Bronchial epithelial cell (primary cell): ENCODE measurements at regions not wholly inside any gene's neighbourhood (a gene's known extent, or its start where the extent isn't known, plus 50 kb on each side); places are given as distances from the start of the nearest gene placed in this dataset.

Experiments used
- DNase-seq: peaks from one replicate; pipeline ENCODE4 v3.0.0-alpha.2; 2010; ENCODE audit warnings: low read depth
- FAIRE-seq: peaks from 2 replicates; lab custom pipeline; 2011; peaks lifted over from hg19 to GRCh38; lab: Jason Lieb, UNC
- H3K27me3 ChIP-seq: 2 replicates; pipeline ENCODE4 v1.5.1; 2011; ENCODE audit warnings: low read length; ENCODE audit not compliant: control insufficient read depth, insufficient read depth
- H3K36me3 ChIP-seq: 2 replicates; pipeline ENCODE4 v1.5.1; 2011; ENCODE audit warnings: low read length; ENCODE audit not compliant: control insufficient read depth, insufficient read depth
- H3K4me3 ChIP-seq: 2 replicates; pipeline ENCODE4 v1.5.1; 2011; ENCODE audit warnings: mild to moderate bottlenecking, low read depth, low read length, control low read depth
- TF ChIP-seq, protein P1 (sequence below): IDR thresholded peaks from 2 replicates; pipeline ENCODE4 v1.5.1; 2011; ENCODE audit warnings: mild to moderate bottlenecking, moderate library complexity, low read length, control low read depth, inconsistent platforms; ENCODE audit not compliant: insufficient read depth, severe bottlenecking

DNA sequence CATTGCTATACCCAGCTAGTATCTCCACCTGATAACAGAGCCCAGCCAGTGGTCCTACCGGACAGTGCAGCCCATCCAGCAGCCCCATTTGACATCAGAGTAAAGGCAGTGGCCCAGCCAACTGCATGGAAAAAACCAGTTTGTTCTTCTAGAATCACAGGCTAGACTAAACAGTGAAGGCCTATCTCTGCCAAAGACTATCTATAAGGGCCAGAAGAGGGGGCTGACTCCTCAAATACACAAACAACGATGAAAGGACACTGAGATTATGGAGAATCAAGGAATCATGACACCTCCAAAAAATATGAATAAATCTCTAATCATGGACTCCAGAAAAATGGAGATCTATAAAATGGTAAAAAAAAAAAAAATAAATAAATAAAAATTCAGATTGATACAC, 546.4 kb upstream of the HTR2C start:
- DNase-seq (no peak), FAIRE-seq (no peak)
- TF ChIP-seq, protein P1, sequence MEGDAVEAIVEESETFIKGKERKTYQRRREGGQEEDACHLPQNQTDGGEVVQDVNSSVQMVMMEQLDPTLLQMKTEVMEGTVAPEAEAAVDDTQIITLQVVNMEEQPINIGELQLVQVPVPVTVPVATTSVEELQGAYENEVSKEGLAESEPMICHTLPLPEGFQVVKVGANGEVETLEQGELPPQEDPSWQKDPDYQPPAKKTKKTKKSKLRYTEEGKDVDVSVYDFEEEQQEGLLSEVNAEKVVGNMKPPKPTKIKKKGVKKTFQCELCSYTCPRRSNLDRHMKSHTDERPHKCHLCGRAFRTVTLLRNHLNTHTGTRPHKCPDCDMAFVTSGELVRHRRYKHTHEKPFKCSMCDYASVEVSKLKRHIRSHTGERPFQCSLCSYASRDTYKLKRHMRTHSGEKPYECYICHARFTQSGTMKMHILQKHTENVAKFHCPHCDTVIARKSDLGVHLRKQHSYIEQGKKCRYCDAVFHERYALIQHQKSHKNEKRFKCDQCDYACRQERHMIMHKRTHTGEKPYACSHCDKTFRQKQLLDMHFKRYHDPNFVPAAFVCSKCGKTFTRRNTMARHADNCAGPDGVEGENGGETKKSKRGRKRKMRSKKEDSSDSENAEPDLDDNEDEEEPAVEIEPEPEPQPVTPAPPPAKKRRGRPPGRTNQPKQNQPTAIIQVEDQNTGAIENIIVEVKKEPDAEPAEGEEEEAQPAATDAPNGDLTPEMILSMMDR: no peak
- no peaks in the 10 kb centered on the region for H3K36me3 ChIP-seq
- H3K27me3 ChIP-seq: no peaks in the 10 kb centered on the region
- H3K4me3 ChIP-seq: no peak overlapping the region

DNA sequence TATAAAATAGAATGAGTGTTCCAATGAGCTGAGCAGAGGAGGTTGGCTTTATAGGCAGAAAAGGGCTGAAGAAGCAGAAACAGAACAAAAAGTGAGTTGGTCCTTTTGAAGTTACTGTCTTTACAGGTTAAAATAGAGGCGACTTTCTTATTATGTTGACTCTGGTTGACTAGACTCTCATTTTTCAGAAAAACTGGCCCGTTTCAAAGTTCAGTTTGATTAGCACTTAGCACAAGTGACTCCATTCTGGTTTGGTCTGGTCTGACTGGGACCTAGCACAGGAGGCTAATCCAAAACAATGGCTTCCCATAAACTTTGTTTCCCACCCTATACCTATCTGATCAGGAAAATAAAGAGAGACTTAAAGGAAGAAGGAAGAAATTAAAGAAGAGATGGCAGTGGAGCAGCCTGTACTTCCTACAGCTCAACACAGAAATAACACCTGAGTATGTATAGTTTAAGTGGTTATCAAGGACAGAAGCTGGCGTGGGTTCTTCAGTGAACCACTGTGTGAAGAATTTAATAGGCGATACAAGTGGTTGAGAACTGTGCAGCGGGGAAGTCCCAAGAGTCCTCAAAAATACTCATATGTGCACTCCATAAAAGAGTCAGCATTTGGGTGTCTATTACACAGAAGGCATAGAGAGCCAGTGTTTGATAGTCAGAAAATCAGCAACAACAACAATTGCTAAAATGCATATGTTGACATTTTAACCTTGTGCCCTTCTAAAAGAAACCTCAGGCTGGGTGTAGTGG, 554.8 kb upstream of the HTR2C start:
- no peak for DNase-seq
- TF ChIP-seq, protein P1: no peak
- H3K4me3 ChIP-seq: no peak overlapping the region
- H3K36me3 ChIP-seq: no peaks in the 10 kb centered on the region
- FAIRE-seq: no peak
- H3K27me3 ChIP-seq: no peaks in the 10 kb centered on the region

DNA sequence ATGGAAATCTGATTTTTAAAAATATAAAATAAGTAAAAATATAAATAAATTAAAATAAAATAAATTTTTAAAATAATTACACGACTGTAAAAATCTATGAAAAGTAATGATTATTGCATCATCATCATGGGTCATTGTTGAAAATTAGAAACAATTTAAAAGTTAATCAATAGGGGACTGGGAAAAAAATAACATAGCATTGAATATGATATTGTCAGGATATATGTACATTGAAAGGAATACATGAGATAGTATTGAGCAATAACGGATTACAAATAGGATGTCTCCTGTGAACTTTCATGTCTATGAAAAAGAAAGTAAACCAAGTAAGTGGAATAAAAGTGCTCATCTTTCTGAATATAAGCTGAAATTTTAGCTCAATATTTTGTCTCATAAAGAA, 566.8 kb upstream of the HTR2C start:
- TF ChIP-seq, protein P1: no peak
- no peaks in the 10 kb centered on the region for H3K27me3 ChIP-seq
- no peak overlapping the region for H3K4me3 ChIP-seq
- no peak for DNase-seq
- H3K36me3 ChIP-seq: no peaks in the 10 kb centered on the region
- FAIRE-seq: no peak

DNA sequence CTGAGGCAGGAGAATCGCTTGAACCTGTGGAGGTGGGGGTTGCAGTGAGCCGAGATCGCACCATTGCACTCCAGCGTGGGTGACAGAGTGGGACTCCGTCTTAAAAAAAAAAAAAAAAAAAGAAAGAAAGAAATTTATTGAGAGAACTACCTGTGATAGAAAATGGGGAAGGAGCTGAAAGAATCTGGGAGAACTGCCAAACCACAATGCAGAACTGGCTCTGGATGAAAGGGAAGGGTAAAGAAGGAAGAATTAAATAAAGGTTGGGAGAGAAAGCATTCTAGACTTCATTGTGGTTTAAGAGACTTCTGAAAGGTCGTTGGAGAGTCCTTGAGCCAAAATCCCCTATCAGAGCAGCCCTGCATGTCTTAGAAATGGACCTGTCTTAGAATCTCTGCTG, 567.9 kb upstream of the HTR2C start:
- H3K4me3 ChIP-seq: no peak overlapping the region
- no peaks in the 10 kb centered on the region for H3K27me3 ChIP-seq
- no peaks in the 10 kb centered on the region for H3K36me3 ChIP-seq
- FAIRE-seq (no peak), DNase-seq (no peak)
- TF ChIP-seq, protein P1: no peak

DNA sequence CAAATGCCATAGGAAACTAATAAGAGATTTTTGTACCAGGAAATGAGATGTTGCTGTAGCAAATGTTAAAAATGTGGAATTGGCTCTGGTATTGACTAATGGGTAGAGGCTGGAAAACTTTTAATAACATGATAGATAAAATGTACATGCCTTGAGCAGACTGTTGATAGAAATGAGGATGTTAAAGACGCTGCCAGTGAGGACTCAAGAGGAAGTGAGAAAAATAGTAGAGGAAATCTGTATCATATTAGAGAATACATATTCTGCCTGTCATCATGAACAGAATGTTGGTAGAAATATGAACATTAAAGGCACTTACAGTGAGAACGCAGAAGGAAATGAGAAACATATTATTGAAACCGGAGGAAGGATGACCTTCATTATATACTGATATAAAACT, 577.2 kb upstream of the HTR2C start:
- H3K4me3 ChIP-seq: no peak overlapping the region
- FAIRE-seq: no peak
- H3K36me3 ChIP-seq: no peaks in the 10 kb centered on the region

More for the DNA sequence above, 577.2 kb upstream of the HTR2C start:
- no peaks in the 10 kb centered on the region for H3K27me3 ChIP-seq
- no peak for DNase-seq
- TF ChIP-seq, protein P1: no peak
